Pancreas (tissue), 10 donors: ENCODE measurements at regions not wholly inside any gene's neighbourhood (a gene's known extent, or its start where the extent isn't known, plus 50 kb on each side); places are given as distances from the start of the nearest gene placed in this dataset.

Experiments used
- ATAC-seq, 4 donors: fragments of 200-7000 bp; cut with Tn5 transposase; one replicate each; pipeline versions ENCODE4 v1.8.0 to v1.9.1; 2020; ENCODE audit warnings: mild to moderate bottlenecking in 4 of 4, moderate library complexity in 4 of 4
- DNase-seq, 6 donors: peaks; one replicate each; pipeline ENCODE4 v3.0.0-alpha.2; 2020
- FAIRE-seq: peaks from 2 replicates; lab custom pipeline; 2012; peaks lifted over from hg19 to GRCh38; lab: Jason Lieb, UNC
- H3K27ac ChIP-seq, 4 donors: fragments of 200-600 bp; sonication (generic); 1 replicate in 3 of 4; 2 replicates in 1 of 4; pipeline versions ENCODE4 v1.5.0 to v1.8.0; 2020
- H3K27me3 ChIP-seq, 4 donors: fragments of 200-600 bp; one replicate each; pipeline ENCODE4 v1.8.0; 2021
- H3K36me3 ChIP-seq, 3 donors: fragments of 200-600 bp; sonication (generic) in 1 of 3; one replicate each; pipeline versions ENCODE4 v1.5.0 to v1.8.0; 2020 to 2021
- H3K4me1 ChIP-seq, 3 donors: fragments of 200-600 bp; one replicate each; pipeline ENCODE4 v1.8.0; 2021
- H3K4me3 ChIP-seq, 4 donors: fragments of 200-600 bp; sonication (generic) in 2 of 4; one replicate each; pipeline versions ENCODE4 v1.5.0 to v1.8.0; 2020 to 2021
- H3K9me3 ChIP-seq, 4 donors: fragments of 200-600 bp; one replicate each; pipeline ENCODE4 v1.8.0; 2021
- CTCF ChIP-seq, 4 donors: fragments of 200-600 bp; sonication (generic) in 3 of 4; IDR thresholded peaks; one replicate each; pipeline versions ENCODE4 v1.5.0 to v1.8.0; 2021; ENCODE audit warnings: antibody characterized with exemption in 4 of 4
- WGBS, 2 donors: extraction: QIAGEN DNeasy Blood & Tissue Kit; methylation state at CpG; one replicate each; pipeline ENCODE4 v1.1.7; 2013; 5-methylcytosine and 5-hydroxymethylcytosine counted together
- intact Hi-C, 3 donors: fragments of 100-400 bp; cut with DNase I; formaldehyde crosslinking; loops; one replicate each; pipeline versions ENCODE4 v1.11.1 to v1.14.2; 2022
- donor health status: healthy with polysubstance abuse.
- donor health status: DM: no; HTN: no; CAD: no; lungs with moderate emphysema.
- donor health status: DM: no; HTN: no; CAD: no.
- donor health status: control.
- donor health status: control.
- donor health status: Bipolar disorder and iron deficiency.
- donor health status: DM: yes; HTN: yes; CAD: no.
- donor health status: DM: no; HTN: no; CAD: no.
- donor health status: DM: no; HTN: no; CAD: no.
- donor health status: DM: yes; HTN: yes; CAD: no.

GRCh38 chr7:130974794-130975193 lies 240.8 kb upstream of the KLF14 start:
- ATAC-seq (no peak), DNase-seq (no peak), FAIRE-seq (no peak)
- Histone ChIP-seq H3K27me3 (no peaks in the 10 kb centered on the region), H3K9me3 (no peaks in the 10 kb centered on the region), H3K4me3 (no peak overlapping the region), H3K36me3 (no peaks in the 10 kb centered on the region), H3K4me1 (peaks cover 12 to 15% (median 12%) of the 10 kb centered on the region in 3 donors), H3K27ac (no peak overlapping the region)
- no peak for TF ChIP-seq CTCF (IDR thresholded peaks at IDR 0.05)
- WGBS, 2 donors: 96 to 98% methylated on average over 2 of the region's 2 CpGs
- intact Hi-C loops: no loop called here

GRCh38 chr7:130975731-130976130 lies 241.7 kb upstream of the KLF14 start:
- Histone ChIP-seq H3K27me3 (no peaks in the 10 kb centered on the region), H3K27ac (no peak overlapping the region), H3K36me3 (no peaks in the 10 kb centered on the region), H3K4me3 (no peak overlapping the region), H3K9me3 (no peaks in the 10 kb centered on the region), H3K4me1 (peaks cover 4 to 6% (median 5%) of the 10 kb centered on the region in 3 donors)
- 95 to 96% methylated on average over 5 of the region's 5 CpGs for WGBS, 2 donors
- DNase-seq (no peak), FAIRE-seq (no peak), ATAC-seq (no peak)
- intact Hi-C loops: no loop called here
- TF ChIP-seq CTCF (IDR thresholded peaks at IDR 0.05): no peak

- Histone ChIP-seq H3K9me3 (no peaks in the 10 kb centered on the region), H3K4me3 (no peak overlapping the region), H3K27me3 (no peaks in the 10 kb centered on the region), H3K27ac (peak overlapping the region in 1 of 4 donors; percentile 11), H3K36me3 (peaks cover 0 to 6% (median 4%) of the 10 kb centered on the region in 3 donors), H3K4me1 (peaks cover 0 to 37% (median 12%) of the 10 kb centered on the region in 3 donors)
- peak; percentile 64 to 90 (median 83) for ATAC-seq
- intact Hi-C loops: no loop called here
- peak; percentile 13 for FAIRE-seq
- no peak for DNase-seq
- peak; percentile 10 to 37 (median 24) for TF ChIP-seq CTCF (IDR thresholded peaks at IDR 0.05)
- WGBS, 2 donors: 32 to 33% methylated on average over 3 of the region's 3 CpGs
Measured at GRCh38 chr7:130982160-130982638, 248.2 kb upstream of the KLF14 start.

- ATAC-seq (no peak), DNase-seq (no peak), FAIRE-seq (no peak)
- Histone ChIP-seq H3K27me3 (no peaks in the 10 kb centered on the region), H3K9me3 (no peaks in the 10 kb centered on the region), H3K27ac (peak overlapping the region in 1 of 4 donors; percentile 11), H3K4me1 (peaks cover 0 to 38% (median 12%) of the 10 kb centered on the region in 3 donors), H3K36me3 (peaks cover 0 to 6% (median 4%) of the 10 kb centered on the region in 3 donors), H3K4me3 (no peak overlapping the region)
- no peak for TF ChIP-seq CTCF (IDR thresholded peaks at IDR 0.05)
- WGBS, 2 donors: 57 to 70% methylated on average over 3 of the region's 3 CpGs
- intact Hi-C loops: no loop called here
Measured at GRCh38 chr7:130982651-130983050, 248.6 kb upstream of the KLF14 start.

- no peak for TF ChIP-seq CTCF (IDR thresholded peaks at IDR 0.05)
- no peak overlapping the region for H3K4me3 ChIP-seq
- 91 to 97% methylated on average over 4 of the region's 4 CpGs for WGBS, 2 donors
- no peaks in the 10 kb centered on the region for H3K9me3 ChIP-seq
- H3K27me3 ChIP-seq: no peaks in the 10 kb centered on the region
- H3K4me1 ChIP-seq: peaks cover 0 to 38% (median 12%) of the 10 kb centered on the region in 3 donors
- DNase-seq: no peak
- peaks cover 0 to 6% (median 4%) of the 10 kb centered on the region in 3 donors for H3K36me3 ChIP-seq
- intact Hi-C loops: no loop called here
- no peak overlapping the region for H3K27ac ChIP-seq
- no peak for FAIRE-seq
- no peak for ATAC-seq
Measured at GRCh38 chr7:130985361-130985760, 251.4 kb upstream of the KLF14 start.
